Muscle of back (tissue), 3 donors: ENCODE measurements at regions not wholly inside any gene's neighbourhood (a gene's known extent, or its start where the extent isn't known, plus 50 kb on each side); places are given as distances from the start of the nearest gene placed in this dataset.
"Not testable (repeated sequence)": the region's sequence is repeated elsewhere in the genome, so short reads cannot be mapped to it uniquely, and the experiment has no call there.

Experiments
- DNase-seq, 3 donors: peaks; one replicate each; pipeline versions ENCODE4 v3.0.0 to v3.0.0-alpha.2; 2013

DNA sequence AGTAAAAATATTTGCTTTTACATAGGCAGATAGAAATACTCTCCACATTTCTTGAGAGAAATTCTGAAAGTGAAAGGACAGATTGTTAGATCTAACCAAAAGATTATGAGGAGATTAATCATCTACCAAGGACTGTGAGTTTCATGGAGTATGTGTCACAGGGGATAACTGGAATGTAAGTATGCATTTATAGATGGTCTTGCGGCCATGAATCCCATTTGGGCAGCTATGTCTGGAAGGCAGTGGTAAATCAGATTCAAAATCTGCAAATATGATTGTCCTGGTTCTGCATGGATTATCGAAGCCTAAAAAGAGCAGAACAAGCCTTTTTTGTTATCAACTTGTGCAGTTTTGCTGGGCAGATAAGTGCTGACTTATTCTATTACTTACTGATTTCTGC, 293.8 kb downstream of the RFPL4B start:
- peak in 2 of 3 donors; percentile 41 to 74 for DNase-seq

DNA sequence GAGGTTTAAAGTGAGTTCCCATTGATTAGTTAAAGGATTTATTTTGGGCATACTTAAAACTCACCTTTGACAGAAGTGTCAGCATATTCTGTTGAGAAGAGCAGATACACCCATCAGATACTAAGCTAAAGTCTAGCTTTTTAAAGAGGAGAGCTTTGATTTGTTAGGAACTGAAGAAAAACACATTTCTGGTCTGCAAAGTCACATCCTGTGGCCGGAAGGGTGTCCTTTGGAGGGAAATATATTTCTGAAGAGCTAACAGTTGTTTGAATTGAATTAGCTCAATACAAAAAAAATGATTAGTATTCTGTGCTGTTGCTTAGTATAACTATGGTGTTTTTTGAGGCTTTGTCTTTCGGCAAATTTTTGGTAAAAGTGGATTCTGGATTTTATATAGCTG, 302.7 kb downstream of the RFPL4B start:
- DNase-seq: no peak

DNA sequence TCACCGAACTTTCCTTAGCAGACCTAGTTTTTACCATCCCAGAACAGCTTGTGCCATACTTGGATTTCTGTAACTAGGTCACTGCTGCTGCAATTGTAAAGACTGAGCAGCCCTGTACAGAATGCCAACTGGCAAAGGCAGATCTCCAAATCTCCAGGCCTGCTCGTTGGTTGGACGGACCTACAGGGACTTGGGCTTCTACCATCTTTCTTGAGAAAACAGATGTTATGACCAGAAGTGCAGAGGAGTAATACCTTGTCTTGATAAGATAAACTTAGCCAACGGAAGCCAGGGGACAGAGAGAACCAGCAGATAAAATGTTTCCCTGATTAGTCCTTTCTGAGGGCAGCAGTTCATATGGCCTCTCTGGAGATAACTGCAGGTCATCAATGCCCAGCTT, 304.1 kb downstream of the RFPL4B start:
- DNase-seq: no peak

DNA sequence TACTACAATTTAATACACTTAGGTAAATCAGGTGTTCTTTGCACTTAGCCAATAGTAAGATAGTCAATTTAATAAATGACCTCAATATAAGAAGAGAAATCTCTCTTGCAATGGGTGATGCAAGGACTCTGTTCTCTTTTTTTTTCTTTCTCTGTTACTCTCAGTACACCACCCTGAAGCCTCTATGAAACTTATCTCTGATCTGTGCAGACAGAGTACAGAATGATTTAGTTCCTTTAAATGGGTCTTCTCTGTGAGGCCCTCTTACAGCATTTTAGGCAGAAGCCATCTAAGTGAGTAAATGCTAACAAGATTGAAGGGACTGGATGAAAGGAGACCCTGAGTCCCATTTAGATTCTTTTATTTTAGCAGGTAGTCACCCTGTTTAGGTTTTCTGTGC, 312.8 kb downstream of the RFPL4B start:
- DNase-seq: no peak

DNA sequence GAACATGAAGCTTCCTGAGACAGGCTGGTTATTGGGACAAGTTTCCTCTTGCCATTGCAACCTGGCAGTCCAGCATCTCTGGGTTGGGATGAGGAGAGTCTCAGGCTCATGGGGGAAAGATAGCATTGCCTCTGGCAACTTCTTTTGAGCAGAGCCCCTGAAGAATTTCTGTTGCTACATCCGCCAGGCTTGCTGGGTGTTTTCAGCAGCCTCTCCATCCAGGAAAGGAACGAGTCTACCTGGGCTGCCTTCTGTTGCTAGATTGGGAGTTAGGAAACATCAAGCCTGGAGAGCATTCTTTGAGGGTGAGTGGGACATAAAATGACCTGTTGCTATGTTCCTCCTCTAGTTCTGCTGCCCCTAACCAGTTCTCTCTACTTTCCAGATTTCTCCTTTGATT, 313.5 kb downstream of the RFPL4B start:
- no peak for DNase-seq

DNA sequence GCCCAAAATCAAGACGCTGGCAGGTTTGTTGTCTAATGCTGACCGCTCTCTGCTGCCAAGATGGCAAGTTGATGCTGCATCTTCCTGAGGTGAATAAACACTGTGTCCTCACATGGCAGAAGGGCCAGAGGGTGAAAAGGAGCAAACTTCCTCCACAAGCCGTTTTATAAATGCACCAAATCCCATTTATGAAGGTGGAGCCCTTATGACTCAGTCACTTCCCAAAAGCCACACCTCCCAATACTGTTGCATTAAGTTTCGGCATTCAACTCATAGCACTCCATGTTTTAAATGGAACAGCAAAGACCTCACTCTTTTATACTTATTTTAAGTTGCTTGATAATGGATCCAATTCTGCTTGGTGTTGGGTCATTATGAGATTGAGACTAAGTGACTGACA, 316.6 kb downstream of the RFPL4B start:
- no peak for DNase-seq

DNA sequence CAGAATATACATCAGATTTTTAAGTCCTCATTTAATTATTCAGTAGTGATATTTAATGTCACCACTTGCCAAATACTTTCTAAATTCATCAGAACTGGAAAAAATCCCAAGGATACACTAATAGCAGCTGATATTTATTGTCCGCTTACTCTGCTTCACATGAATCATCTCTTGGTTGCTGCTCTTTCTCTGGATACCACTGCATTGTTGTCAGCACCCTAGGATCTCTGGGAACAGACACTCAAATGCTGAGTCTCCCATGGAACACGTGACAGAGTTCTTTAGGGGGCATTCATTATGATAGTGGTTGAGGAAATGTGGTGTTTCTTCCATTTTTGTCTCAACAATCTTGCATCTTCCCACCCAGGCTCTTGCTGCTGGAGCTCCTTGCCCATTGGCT, 318.0 kb downstream of the RFPL4B start:
- DNase-seq: peak in 2 of 3 donors; percentile 26 to 71

DNA sequence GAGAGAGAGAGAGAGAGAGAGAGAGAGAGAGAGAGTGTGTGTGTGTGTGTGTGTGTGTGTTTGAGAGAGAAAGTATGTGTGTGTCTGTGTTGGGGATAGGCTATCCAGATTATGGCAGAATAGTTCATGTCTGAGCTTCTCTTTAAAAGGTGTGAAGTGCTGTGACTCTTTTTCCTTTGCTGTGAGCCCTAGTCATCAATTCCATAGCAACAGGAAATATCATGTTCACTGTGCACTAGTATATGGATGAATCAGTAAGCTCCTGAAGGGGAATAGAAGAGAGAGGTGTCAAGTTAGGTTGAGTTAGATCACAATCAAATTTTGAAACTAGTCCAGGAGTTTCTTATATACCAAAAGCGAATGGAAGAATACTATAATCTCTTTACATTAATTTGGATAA, 318.7 kb downstream of the RFPL4B start:
- no peak for DNase-seq

DNA sequence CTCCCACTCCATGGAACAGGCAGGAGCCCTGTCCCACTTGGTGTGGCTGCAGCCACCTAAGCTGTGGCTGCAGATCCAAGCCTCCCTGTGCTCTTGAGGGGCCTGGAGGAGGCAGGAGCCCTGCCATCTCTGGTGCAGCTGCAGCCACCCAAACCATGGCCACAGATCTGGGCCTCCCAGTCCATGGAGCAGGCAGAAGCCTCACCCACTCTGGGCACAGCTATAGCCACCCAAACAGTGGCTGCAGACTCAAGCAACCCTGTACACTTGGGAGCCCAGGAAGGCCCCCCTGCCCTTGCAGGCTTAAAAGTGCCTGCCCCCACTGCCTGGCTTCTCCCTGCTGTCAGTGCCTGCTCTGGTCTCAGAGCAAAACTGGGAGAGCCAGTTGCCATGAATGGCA, 320.3 kb downstream of the RFPL4B start:
- DNase-seq: no peak

DNA sequence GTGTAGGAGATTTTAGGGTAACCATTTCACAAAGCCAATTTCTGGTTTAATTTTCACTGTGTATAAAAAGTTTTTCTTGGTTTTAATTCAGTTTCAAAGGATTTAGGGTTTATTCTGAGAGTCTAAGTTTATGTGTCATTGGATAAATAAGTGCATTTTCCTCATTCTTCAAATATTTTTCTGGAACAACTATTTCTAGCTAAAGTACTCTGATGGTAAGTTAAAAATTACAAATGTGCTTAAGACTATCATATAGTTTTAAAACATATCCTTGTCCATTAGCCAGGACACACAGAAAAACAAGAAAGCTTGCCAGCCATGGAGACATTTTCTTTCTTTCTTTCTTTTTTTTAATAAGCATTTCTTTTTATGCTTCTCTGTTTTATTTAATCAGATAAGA, 333.0 kb downstream of the RFPL4B start:
- DNase-seq: no peak

DNA sequence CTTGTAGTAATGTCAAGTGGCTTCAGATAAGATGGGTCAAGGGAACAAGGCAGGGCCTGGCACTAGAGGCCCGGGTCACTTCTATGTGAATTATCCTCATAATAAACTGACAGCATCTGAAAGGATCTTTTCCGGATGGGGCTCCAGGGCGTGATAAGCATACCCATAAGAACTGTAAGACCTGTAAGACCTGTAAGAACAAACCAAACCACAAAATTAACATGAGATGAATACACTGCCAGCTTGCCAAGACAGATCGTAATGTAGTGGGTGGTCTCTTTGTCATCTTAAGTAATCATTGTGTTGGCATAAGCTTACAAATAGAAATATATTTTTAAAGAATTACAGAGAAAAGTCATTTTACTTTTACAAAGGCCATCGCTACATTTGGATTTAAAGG, 334.9 kb downstream of the RFPL4B start:
- DNase-seq: no peak

DNA sequence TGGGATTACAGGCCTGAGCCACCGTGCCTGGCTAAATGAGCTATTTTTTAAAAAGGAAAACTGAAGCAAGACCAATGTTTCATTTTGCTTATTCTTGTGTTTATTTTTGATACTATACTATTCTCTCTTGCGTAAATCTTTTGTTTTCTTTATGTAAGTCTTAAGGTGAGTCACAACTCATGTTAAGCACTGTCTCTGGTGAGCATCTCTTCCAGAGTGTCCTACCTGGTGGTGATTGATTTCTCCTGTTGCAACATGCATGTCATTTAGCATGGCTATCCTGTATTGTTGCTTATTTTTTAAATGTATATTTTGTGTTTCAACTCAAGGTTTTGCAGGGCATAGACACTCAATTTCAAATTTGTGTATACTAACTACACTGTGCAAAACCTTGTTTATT, 336.0 kb downstream of the RFPL4B start:
- DNase-seq: no peak

DNA sequence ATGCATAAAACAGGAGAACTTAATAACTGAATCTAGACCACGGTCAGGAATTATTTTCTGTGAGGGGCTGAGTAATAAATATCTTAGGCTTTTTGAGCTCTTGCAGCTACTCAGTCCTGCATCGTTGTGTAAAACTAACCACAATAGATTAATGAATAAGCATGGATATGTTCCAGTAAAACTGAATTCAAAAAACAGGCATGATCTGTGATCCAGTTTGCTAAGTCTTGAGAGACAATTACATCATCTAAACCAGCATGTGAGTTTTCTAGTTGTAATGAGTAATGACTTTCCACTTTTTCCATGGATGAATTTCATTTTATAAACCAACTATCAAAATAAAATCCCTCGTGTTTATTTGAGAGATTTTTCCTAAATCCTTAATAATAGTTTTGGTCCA, 336.8 kb downstream of the RFPL4B start:
- peak; percentile 81 to 91 (median 90) for DNase-seq

DNA sequence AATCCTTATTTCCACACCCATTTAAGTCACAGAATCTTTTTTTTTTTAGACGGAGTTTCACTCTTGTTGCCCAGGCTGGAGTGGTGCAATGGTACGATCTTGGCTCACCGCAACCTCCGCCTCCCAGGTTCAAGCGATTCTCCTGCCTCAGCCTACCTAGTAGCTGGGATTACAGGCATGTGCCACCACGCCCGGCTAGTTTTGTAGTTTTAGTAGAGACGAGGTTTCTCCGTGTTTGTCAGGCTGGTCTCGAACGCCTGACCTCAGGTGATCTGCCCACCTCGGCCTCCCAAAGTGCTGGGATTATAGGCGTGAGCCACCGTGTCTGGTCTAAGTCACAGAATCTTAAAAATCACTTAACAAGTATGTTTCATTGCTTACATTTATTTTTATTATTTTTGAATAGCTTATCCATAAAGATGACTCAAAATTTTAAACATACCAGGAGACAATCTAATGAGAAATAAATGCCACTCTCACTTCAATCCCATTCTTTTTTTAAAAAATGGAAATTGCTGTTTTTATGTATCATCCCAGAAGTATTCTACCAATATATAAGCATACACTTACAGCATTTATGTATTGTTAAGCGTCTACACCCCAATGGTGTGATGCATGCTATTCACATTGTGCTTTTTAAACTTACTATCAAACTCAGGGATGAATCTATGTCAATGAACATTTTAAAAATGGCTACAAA, 338.5 kb downstream of the RFPL4B start:
- not testable (repeated sequence) for DNase-seq

DNA sequence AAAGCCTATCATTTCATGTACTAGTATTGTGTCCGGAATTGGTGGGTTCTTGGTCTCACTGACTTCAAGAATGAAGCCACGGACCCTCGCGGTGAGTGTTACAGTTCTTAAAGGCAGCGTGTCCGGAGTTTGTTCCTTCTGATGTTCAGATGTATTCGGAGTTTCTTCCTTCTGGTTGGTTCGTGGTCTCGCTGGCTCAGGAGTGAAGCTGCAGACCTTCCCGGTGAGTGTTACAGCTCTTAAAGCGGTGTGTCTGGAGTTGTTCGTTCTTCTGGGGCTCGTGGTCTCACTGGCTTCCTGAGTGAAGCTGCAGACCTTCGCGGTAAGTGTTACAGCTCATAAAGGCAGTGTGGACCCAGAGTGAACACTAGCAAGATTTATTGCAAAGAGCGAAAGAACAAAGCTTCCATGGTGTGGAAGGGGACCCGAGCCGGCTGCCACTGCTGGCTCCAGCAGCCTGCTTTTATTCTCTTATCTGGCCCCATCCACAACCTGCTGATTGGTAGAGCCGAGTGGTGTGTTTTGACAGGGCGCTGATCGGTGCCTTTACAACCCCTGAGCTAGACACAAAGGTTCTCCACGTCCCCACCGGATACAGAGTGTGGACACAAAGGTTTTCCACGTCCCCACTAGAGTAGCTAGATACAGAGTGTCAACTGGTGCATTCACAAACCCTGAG, 341.5 kb downstream of the RFPL4B start:
- DNase-seq: not testable (repeated sequence)

DNA sequence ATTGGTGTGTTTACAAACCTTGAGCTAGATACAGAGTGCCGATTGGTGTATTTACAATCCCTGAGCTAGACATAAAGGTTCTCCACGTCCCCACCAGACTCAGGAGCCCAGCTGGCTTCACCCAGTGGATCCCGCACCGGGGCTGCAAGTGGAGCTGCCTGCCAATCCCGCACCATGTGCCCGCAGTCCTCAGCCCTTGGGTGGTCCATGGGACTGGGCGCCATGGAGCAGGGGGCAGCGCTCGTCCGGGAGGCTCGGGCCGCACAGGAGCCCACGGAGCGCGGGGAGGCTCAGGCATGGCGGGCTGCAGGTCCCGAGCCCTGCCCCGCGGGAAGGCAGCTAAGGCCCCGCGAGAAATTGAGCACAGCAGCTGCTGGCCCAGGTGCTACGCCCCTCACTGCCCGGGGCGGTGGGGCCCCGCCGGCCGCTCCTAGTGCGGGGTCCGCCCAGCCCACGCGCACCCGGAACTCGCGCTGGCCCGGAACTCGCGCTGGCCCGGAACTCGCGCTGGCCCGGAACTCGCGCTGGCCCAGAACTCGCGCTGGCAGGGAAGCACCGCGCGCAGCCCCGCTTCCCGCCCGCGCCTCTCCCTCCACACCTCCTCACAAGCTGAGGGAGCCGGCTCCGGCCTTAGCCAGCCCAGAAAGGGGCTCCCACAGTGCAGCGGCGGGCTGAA, 342.2 kb downstream of the RFPL4B start:
- not testable (repeated sequence) for DNase-seq

DNA sequence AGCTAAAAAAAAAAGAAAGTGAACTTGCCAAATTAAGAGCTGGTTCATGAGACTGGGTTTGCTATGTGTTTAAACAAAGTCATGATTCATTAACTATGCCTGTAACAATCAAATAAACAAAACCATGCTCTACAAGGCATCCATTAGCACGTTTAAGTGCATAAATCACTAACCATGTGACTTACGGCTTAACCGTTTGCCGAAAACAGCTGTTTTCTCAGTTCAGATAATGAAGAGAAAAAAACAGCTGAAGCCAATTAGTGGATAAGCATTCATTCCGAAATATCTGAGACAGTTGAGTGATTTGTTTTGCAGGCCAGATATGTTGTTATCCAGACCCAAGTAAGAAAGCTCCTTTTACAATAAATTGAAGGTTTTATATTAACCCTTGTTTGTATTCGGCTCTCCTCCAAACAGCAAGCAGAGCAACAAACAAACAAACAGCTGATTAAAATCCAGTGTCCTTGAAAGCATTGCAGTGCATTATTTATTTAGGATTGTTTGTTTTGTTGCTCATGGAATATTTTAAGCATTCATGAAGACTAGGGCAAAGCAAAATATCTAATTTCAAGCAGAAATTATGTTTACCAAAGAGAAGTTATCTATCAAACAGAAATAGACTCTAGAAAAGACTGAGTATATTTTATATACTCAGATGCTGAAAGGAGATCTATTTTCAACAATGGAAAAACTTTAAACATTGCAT, 343.5 kb downstream of the RFPL4B start:
- DNase-seq: peak; percentile 53 to 84 (median 70)

DNA sequence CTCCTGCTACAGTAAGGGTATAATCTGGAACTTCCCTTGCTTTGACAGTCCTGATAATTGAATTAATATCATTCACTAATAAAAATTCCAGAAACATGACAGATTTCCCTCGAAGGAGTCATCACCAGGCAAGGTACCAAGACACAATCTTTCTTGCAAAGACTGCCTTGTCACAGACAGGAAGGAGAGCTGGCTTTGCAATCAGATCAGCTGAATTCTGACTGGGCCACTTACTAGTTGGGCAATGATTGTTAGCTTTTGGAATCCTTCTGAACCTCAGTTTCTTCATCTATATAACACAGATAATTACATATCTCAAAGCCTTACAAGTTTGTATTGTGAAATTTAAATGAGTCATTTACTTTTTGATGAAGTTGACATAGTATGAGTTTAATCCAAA, 344.2 kb downstream of the RFPL4B start:
- DNase-seq: peak; percentile 82 to 91 (median 91)

DNA sequence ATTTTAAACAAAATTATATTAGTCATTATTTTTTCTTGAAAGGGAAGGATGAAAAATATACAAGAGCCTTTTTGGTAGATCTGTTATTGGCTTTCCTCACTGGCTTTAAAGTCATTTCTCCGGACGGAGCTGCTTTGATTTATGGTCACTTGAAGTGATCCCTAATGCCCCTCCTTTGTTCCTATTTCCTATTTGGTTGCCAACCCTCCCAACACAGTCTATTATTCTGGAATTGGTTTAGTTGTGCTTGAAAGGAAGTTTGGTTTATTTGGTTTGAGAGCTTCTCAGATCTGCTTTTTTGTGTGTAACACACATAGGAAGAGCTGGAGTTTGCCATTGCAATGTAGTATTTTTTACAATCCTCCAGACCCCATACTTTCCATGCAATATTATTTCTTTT, 347.9 kb downstream of the RFPL4B start:
- peak in 2 of 3 donors; percentile 20 to 61 for DNase-seq

DNA sequence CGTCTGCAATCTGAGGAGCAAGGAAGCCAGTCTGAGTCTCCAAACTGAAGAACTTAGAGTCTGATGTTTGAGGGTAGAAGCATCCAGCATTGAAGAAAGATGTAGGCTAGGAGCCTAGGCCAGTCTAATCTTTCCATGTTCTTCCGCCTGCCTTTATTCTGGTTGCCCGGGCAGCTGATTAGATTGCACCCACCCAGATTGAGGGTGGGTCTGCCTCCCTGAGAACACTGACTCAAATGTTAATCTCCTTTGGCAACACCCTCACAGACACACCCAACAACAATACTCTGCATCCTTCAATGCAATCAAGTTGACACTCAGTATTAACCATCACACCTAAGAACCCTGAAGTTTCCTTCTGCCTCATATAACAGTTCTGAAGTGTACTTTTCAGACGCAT, 350.1 kb downstream of the RFPL4B start:
- DNase-seq: no peak

DNA sequence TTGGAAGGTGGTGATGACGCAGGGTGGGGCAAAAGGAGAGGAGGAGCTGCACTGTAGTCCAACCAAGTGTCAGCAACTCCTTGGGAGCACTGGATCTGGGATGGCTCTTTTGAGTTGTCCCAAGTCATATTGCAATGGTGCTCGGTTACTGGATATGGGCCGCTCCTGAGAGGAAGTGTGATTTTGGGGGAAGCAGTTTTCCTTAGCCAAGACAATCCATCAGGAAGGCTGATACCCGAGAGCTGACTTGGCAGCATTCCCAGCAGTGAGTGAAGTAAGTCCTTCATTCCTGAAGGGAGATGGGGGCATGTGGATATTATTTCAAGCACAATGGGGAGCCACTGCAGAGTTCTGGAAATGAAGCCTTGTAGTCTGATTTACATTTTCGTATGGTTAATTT, 354.1 kb downstream of the RFPL4B start:
- peak; percentile 34 to 80 (median 69) for DNase-seq

DNA sequence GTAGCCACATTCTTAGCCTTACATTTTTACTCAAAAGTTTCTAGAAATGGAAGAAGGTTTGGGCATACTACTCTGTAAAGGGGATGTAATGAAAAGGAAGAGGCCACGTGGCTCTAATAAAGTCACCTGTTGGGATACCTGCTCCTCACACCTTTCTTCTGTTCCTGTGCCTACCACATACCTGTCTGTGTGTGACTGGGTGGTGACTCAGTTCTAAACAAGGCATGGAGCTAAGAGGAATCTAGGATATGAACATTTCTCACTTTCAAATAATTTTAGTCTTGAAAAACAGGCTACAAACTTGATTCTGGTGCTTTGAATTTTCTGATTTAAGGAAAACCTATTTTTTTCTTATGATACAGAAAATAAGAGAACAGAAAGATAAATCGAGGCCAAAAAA, 363.6 kb downstream of the RFPL4B start:
- DNase-seq: no peak

DNA sequence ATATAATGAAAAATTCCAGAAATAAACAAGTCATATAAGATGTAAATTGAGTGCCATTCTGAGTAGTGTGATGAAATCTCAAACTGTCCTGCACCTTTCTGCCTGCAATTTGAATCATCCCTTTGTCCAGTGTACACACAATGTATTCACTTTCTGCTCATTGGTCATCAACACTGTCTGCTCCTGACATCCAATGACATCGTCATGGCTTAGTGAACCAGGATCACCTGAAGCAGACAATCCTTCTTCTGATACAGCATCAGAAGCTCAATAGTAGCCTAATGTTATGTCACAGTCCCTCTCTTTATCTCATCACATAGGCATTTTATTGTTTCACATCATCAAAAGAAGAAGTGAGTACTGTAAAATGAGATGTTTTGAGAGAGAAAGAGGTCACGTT, 366.3 kb downstream of the RFPL4B start:
- DNase-seq: no peak
